ENCODE measurements at regions not wholly inside any gene's neighbourhood (a gene's known extent, or its start where the extent isn't known, plus 50 kb on each side); places are given as distances from the start of the nearest gene placed in this dataset.

- WGBS, 2 donors = 36 to 40% methylated on average over 1 of the region's 1 CpG
- H3K27ac ChIP-seq = no peak overlapping the region
- H3K36me3 ChIP-seq = no peaks in the 10 kb centered on the region
- H3K27me3 ChIP-seq = no peaks in the 10 kb centered on the region
- ATAC-seq (ENCODE audit: low FRiP score in 2 of 2) (no peak), DNase-seq (no peak)
- H3K9me3 ChIP-seq = no peaks in the 10 kb centered on the region
- no peaks in the 10 kb centered on the region for H3K4me1 ChIP-seq
- H3K4me3 ChIP-seq = no peak overlapping the region
- peak in 1 of 4 donors; percentile 87 for TF ChIP-seq EP300 (IDR thresholded peaks at IDR 0.05)
- no peak for TF ChIP-seq CTCF (IDR thresholded peaks at IDR 0.05)
These were observed 102.2 kb upstream of the TUBA3C start for GRCh38 chr13:19283836-19284235.

DNA sequence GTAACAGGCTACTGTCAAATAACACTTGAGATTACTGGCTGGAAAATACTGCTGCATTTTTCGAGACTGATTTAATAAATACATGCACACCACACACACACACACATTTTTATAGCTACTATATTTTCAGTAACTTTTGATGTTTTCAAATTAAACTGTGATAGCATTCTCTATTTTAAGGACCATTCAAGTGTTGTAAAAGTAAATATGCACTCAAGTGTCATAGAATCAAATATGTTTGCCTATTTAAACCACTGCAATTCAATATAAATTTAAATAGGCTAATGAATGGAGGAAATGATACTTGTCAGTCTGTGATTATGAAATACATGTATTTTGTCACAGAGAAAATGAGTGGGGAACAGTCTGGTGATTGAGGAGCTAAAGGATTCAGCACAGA is 86.7 kb upstream of the TUBA3C start:
- Histone ChIP-seq H3K9me3 (no peaks in the 10 kb centered on the region), H3K36me3 (no peaks in the 10 kb centered on the region), H3K4me3 (no peak overlapping the region), H3K4me1 (no peaks in the 10 kb centered on the region), H3K27me3 (no peaks in the 10 kb centered on the region), H3K27ac (no peak overlapping the region)
- DNase-seq (no peak), ATAC-seq (ENCODE audit: low FRiP score in 2 of 2) (no peak)
- TF ChIP-seq CTCF (IDR thresholded peaks at IDR 0.05) = no peak
- TF ChIP-seq POLR2A (IDR thresholded peaks at IDR 0.05) = no peak
- no peak for TF ChIP-seq POLR2AphosphoS5 (IDR thresholded peaks at IDR 0.05)
- no peak for TF ChIP-seq EP300 (IDR thresholded peaks at IDR 0.05)
- WGBS, 2 donors = 0 to 20% methylated on average over 1 of the region's 1 CpG

- Histone ChIP-seq H3K36me3 (no peaks in the 10 kb centered on the region), H3K27ac (no peak overlapping the region), H3K4me3 (no peak overlapping the region), H3K4me1 (no peaks in the 10 kb centered on the region), H3K9me3 (no peaks in the 10 kb centered on the region), H3K27me3 (no peaks in the 10 kb centered on the region)
- no peak for ATAC-seq (ENCODE audit: low FRiP score in 2 of 2)
- TF ChIP-seq CTCF (IDR thresholded peaks at IDR 0.05) = no peak
- WGBS, 2 donors = 77 to 83% methylated on average over 3 of the region's 3 CpGs
- no peak for DNase-seq
These were observed 86.1 kb upstream of the TUBA3C start for GRCh38 chr13:19267746-19268145.

DNA sequence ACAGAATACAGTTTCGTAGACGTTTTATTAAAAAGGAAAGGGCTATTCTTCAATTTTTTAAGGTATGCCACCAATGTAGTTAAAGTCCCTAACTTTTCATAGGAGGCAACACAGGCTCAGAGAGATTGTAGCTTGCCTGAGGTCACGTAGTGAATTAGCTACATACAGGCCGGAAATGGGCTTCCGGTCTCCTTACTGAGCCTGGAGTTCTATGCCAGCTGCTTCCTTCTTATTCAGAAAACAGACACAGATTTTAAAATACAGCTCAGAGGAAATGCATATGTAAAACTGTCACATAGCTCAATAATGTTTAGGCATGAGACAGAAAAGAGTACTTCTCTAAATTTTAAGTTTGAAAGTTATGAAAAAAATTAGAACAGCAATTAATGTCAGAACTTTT is 85.4 kb upstream of the TUBA3C start:
- Histone ChIP-seq H3K4me1 (no peaks in the 10 kb centered on the region), H3K27me3 (no peaks in the 10 kb centered on the region), H3K36me3 (no peaks in the 10 kb centered on the region), H3K27ac (no peak overlapping the region), H3K4me3 (no peak overlapping the region), H3K9me3 (no peaks in the 10 kb centered on the region)
- WGBS, 2 donors = 69 to 78% methylated on average over 5 of the region's 5 CpGs
- TF ChIP-seq POLR2A (IDR thresholded peaks at IDR 0.05) (no peak), POLR2AphosphoS5 (IDR thresholded peaks at IDR 0.05) (no peak), EP300 (IDR thresholded peaks at IDR 0.05) (no peak), CTCF (IDR thresholded peaks at IDR 0.05) (no peak)
- DNase-seq (no peak), ATAC-seq (ENCODE audit: low FRiP score in 2 of 2) (no peak)

GRCh38 chr13:19264711-19265110 is 83.1 kb upstream of the TUBA3C start:
- Histone ChIP-seq H3K27ac (no peak overlapping the region), H3K36me3 (no peaks in the 10 kb centered on the region), H3K4me3 (no peak overlapping the region), H3K4me1 (no peaks in the 10 kb centered on the region), H3K27me3 (no peaks in the 10 kb centered on the region), H3K9me3 (no peaks in the 10 kb centered on the region)
- DNase-seq (no peak), ATAC-seq (ENCODE audit: low FRiP score in 2 of 2) (no peak)
- TF ChIP-seq POLR2A (IDR thresholded peaks at IDR 0.05) (no peak), EP300 (IDR thresholded peaks at IDR 0.05) (no peak), CTCF (IDR thresholded peaks at IDR 0.05) (no peak), POLR2AphosphoS5 (IDR thresholded peaks at IDR 0.05) (no peak)
- WGBS, 2 donors = 57 to 73% methylated on average over 1 of the region's 1 CpG

Measured in upper lobe of left lung (tissue), 6 donors.